SW 1271 (cell line): ENCODE measurements at regions not wholly inside any gene's neighbourhood (a gene's known extent, or its start where the extent isn't known, plus 50 kb on each side); places are given as distances from the start of the nearest gene placed in this dataset.
"Not testable (repeated sequence)": the region's sequence is repeated elsewhere in the genome, so short reads cannot be mapped to it uniquely, and the experiment has no call there.

ENCODE experiments used
- DNase-seq, 2 experiments: peaks; one replicate each; lab custom pipeline; 2025; lab: John Stamatoyannopoulos, UW

- DNase-seq = not testable (repeated sequence)
Observed at GRCh38 chr16:10275214-10275996, 93.2 kb upstream of the GRIN2A start.

- DNase-seq = no peak
Observed at GRCh38 chr16:10277597-10277996, 95.4 kb upstream of the GRIN2A start.

- DNase-seq = no peak
Observed at GRCh38 chr16:10280262-10281170, 98.3 kb upstream of the GRIN2A start.

- DNase-seq = no peak
Observed at GRCh38 chr16:10282367-10282766, 100.1 kb upstream of the GRIN2A start.

- DNase-seq = not testable (repeated sequence)
Observed at GRCh38 chr16:10283246-10283645, 101.0 kb upstream of the GRIN2A start.

- not testable (repeated sequence) for DNase-seq
Observed at GRCh38 chr16:10290467-10291105, 95.3 kb upstream of the ATF7IP2 start.

- DNase-seq = not testable (repeated sequence)
Observed at GRCh38 chr16:10292197-10292596, 93.7 kb upstream of the ATF7IP2 start.

- not testable (repeated sequence) for DNase-seq
Observed at GRCh38 chr16:10292976-10293375, 92.9 kb upstream of the ATF7IP2 start.

- DNase-seq = not testable (repeated sequence)
Observed at GRCh38 chr16:10294153-10294552, 91.7 kb upstream of the ATF7IP2 start.

GRCh38 chr16:10296956-10297340 is 88.9 kb upstream of the ATF7IP2 start:
- DNase-seq = no peak

- no peak for DNase-seq
Observed at GRCh38 chr16:10297341-10298006, 88.4 kb upstream of the ATF7IP2 start.

- DNase-seq = no peak
Observed at GRCh38 chr16:10300905-10301304, 85.0 kb upstream of the ATF7IP2 start.

GRCh38 chr16:10301547-10301946 is 84.3 kb upstream of the ATF7IP2 start:
- DNase-seq = not testable (repeated sequence)

- no peak for DNase-seq
Observed at GRCh38 chr16:10305912-10306311, 79.9 kb upstream of the ATF7IP2 start.

GRCh38 chr16:10308305-10309193 is 77.3 kb upstream of the ATF7IP2 start:
- no peak for DNase-seq

GRCh38 chr16:10309271-10309932 is 76.5 kb upstream of the ATF7IP2 start:
- no peak for DNase-seq

- DNase-seq = no peak
Observed at GRCh38 chr16:10312008-10312407, 73.9 kb upstream of the ATF7IP2 start.

GRCh38 chr16:10312784-10313724 is 72.8 kb upstream of the ATF7IP2 start:
- DNase-seq = no peak

GRCh38 chr16:10314317-10314716 is 71.5 kb upstream of the ATF7IP2 start:
- no peak for DNase-seq
